OCI-LY7 (cell line): ENCODE measurements at regions not wholly inside any gene's neighbourhood (a gene's known extent, or its start where the extent isn't known, plus 50 kb on each side); places are given as distances from the start of the nearest gene placed in this dataset.

ENCODE experiments used
- BruUV-seq: library from RNA; stranded (reverse); fragments of 400-500 nt; replicated peaks from 2 replicates; lab custom pipeline; 2021; lab: Mats Ljungman, UMichigan
- CTCF ChIA-PET: fragments of 300-600 bp; sonication (Branson Sonifier 250); formaldehyde crosslinking; loops from one replicate; lab custom pipeline; 2022; ENCODE audit warnings: antibody characterized with exemption; ENCODE audit not compliant: unreplicated experiment; lab: Charles Lee
- POLR2A ChIA-PET: fragments of 300-600 bp; sonication (Branson Sonifier 250); formaldehyde crosslinking; loops from one replicate; lab custom pipeline; 2022; ENCODE audit warnings: antibody characterized with exemption; lab: Charles Lee
- DNase-seq: peaks from one replicate; pipeline ENCODE4 v3.0.0-alpha.2; 2015; ENCODE audit warnings: low spot score
- H2AFZ ChIP-seq: fragments of 200-600 bp; sonication (generic), shearing (Covaris generic); 2 replicates; pipeline ENCODE4 v1.6.1; 2014; ENCODE audit warnings: mild to moderate bottlenecking, antibody characterized with exemption, low read length, moderate library complexity
- H3K27ac ChIP-seq: fragments of 200-600 bp; sonication (generic); 2 replicates; pipeline ENCODE4 v1.5.1; 2014; ENCODE audit warnings: mixed run types, low read depth, mild to moderate bottlenecking, moderate library complexity, low read length, inconsistent platforms; ENCODE audit not compliant: poor library complexity, severe bottlenecking
- H3K36me3 ChIP-seq: fragments of 200-600 bp; sonication (generic); 2 replicates; pipeline ENCODE4 v1.6.1; 2014; ENCODE audit warnings: mild to moderate bottlenecking, antibody characterized with exemption, low read length, moderate library complexity, mixed read lengths; ENCODE audit not compliant: insufficient read depth
- H3K4me1 ChIP-seq: fragments of 200-600 bp; sonication (generic); 2 replicates; pipeline ENCODE4 v1.5.1; 2014; ENCODE audit warnings: mild to moderate bottlenecking, low read length; ENCODE audit not compliant: insufficient read depth, poor library complexity, severe bottlenecking
- H3K4me2 ChIP-seq: fragments of 200-600 bp; sonication (generic); 2 replicates; pipeline ENCODE4 v1.6.1; 2014; ENCODE audit warnings: mild to moderate bottlenecking, low read length
- H3K4me3 ChIP-seq: fragments of 200-600 bp; sonication (generic); 2 replicates; pipeline ENCODE4 v1.5.1; 2014; ENCODE audit warnings: mild to moderate bottlenecking, low read depth, low read length; ENCODE audit not compliant: poor library complexity, severe bottlenecking
- H3K79me2 ChIP-seq: fragments of 200-600 bp; sonication (generic); 2 replicates; pipeline ENCODE4 v1.6.1; 2016; ENCODE audit warnings: low read depth, mild to moderate bottlenecking, low read length, moderate library complexity, mixed read lengths; ENCODE audit not compliant: insufficient read depth
- H3K9me2 ChIP-seq: fragments of 200-600 bp; sonication (generic); 2 replicates; pipeline ENCODE4 v1.6.1; 2016; ENCODE audit warnings: mild to moderate bottlenecking, low read length, mixed read lengths; ENCODE audit not compliant: insufficient read depth
- H3K9me3 ChIP-seq: fragments of 200-600 bp; sonication (generic); 2 replicates; pipeline ENCODE4 v1.6.1; 2014; ENCODE audit warnings: mild to moderate bottlenecking, mixed run types, low read length, mixed read lengths
- H4K20me1 ChIP-seq: fragments of 200-600 bp; sonication (generic); 2 replicates; pipeline ENCODE4 v1.6.1; 2014; ENCODE audit warnings: mild to moderate bottlenecking, antibody characterized with exemption, low read length, moderate library complexity, mixed read lengths; ENCODE audit not compliant: insufficient read depth
- CTCF ChIP-seq: fragments of 200-600 bp; sonication (generic); conservative IDR thresholded peaks from 2 replicates; pipeline ENCODE4 v1.5.1; 2014; ENCODE audit warnings: mild to moderate bottlenecking, antibody characterized with exemption, low read length, moderate library complexity, mixed read lengths
- EZH2phosphoT487 ChIP-seq: fragments of 200-600 bp; sonication (generic); IDR thresholded peaks from 2 replicates; pipeline ENCODE4 v1.6.1; 2018; ENCODE audit warnings: low read depth, borderline replicate concordance, mild to moderate bottlenecking, mixed run types, antibody characterized with exemption, low read length, moderate library complexity, mixed read lengths
- intact Hi-C: fragments of 100-400 bp; cut with micrococcal nuclease; formaldehyde crosslinking; loops from one replicate; pipeline ENCODE4 v1.10.0; 2022; ENCODE audit not compliant: unreplicated experiment

DNA sequence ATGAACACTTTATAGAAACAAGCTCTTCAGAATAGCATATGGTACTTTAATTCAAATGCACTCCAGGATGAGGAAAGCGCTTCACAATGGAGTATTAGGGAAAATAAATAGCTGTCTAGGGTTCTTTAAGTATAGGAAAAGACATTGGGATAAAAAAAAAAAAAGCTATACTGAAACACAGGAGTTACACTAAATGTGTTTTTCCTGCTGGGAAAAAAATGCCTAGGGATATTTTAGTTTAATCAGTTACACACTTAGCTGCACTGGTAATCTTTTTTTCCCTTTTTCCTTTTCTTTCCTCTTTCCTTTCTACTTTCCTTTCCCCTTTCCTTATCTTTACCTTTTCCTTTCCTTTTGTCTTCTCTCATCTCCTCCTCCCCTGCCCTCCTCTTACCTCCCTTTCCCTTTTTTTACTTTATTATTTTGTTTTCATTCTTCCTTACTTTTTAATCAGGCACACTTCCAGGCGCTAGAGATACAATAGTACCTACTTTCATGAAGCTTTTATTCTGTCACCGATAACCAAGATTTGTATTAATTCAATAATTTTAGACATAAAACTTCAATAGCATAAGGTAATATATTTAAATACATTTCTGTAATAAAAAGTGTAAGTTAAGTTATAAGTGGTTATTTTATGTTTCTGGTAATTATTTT, 758.7 kb downstream of the CDH18 start:
- no peak for DNase-seq
- Histone ChIP-seq H2AFZ (no peak overlapping the region), H3K4me1 (no peaks in the 10 kb centered on the region), H3K36me3 (no peaks in the 10 kb centered on the region), H4K20me1 (no peaks in the 10 kb centered on the region), H3K79me2 (no peaks in the 10 kb centered on the region), H3K27ac (no peak overlapping the region), H3K4me3 (no peak overlapping the region), H3K9me3 (no peaks in the 10 kb centered on the region), H3K4me2 (no peak overlapping the region), H3K9me2 (no peaks in the 10 kb centered on the region)
- CTCF ChIA-PET: no interaction called here
- no TSS peak for BruUV-seq
- POLR2A ChIA-PET: interaction anchor here (0.6 to 2.1 kb wide), 14 partner anchors 11 to 350 kb away, joined by 3 to 8 read pairs (median 3); no protein-coding TSS in a partner anchor
- TF ChIP-seq EZH2phosphoT487 (no peak), CTCF (no peak)
- intact Hi-C loops: no loop called here

GRCh38 chr5:19233573-19233972, 754.4 kb downstream of the CDH18 start:
- ChIA-PET POLR2A (interaction anchor here (0.8 to 2.6 kb wide), 3 partner anchors 9 to 59 kb away, joined by 3 to 10 read pairs (median 3); no protein-coding TSS in a partner anchor), CTCF (no interaction called here)
- H3K4me1 ChIP-seq: no peaks in the 10 kb centered on the region
- no peak overlapping the region for H3K4me3 ChIP-seq
- TF ChIP-seq CTCF: no peak
- TF ChIP-seq EZH2phosphoT487: no peak
- H3K4me2 ChIP-seq: no peak overlapping the region
- H3K9me2 ChIP-seq: no peaks in the 10 kb centered on the region
- no peaks in the 10 kb centered on the region for H3K9me3 ChIP-seq
- DNase-seq: no peak
- H4K20me1 ChIP-seq: no peaks in the 10 kb centered on the region
- no peaks in the 10 kb centered on the region for H3K79me2 ChIP-seq
- intact Hi-C loops: no loop called here
- H2AFZ ChIP-seq: no peak overlapping the region
- H3K27ac ChIP-seq: no peak overlapping the region
- no TSS peak for BruUV-seq
- H3K36me3 ChIP-seq: no peaks in the 10 kb centered on the region

- CTCF ChIA-PET: no interaction called here
- H3K79me2 ChIP-seq: no peaks in the 10 kb centered on the region
- no peak overlapping the region for H3K4me3 ChIP-seq
- no peak overlapping the region for H3K27ac ChIP-seq
- TF ChIP-seq CTCF: no peak
- H4K20me1 ChIP-seq: no peaks in the 10 kb centered on the region
- intact Hi-C loops: no loop called here
- DNase-seq: no peak
- no peak overlapping the region for H2AFZ ChIP-seq
- POLR2A ChIA-PET: interaction anchor here (0.7 to 2.6 kb wide), 4 partner anchors 8 to 351 kb away, joined by 3 to 10 read pairs (median 4); no protein-coding TSS in a partner anchor
- peaks cover 1% of the 10 kb centered on the region for H3K4me1 ChIP-seq
- no peak overlapping the region for H3K4me2 ChIP-seq
- H3K9me3 ChIP-seq: no peaks in the 10 kb centered on the region
- no peaks in the 10 kb centered on the region for H3K36me3 ChIP-seq
- no TSS peak for BruUV-seq
- H3K9me2 ChIP-seq: no peaks in the 10 kb centered on the region
Measured at GRCh38 chr5:19235101-19235584, 752.9 kb downstream of the CDH18 start.
